GM23338 (cell line): ENCODE measurements at regions not wholly inside any gene's neighbourhood (a gene's known extent, or its start where the extent isn't known, plus 50 kb on each side); places are given as distances from the start of the nearest gene placed in this dataset.

Experiments used
- CREB1 ChIP-seq: fragments of 250-450 bp; sonication (Bioruptor Pico); IDR thresholded peaks from 2 replicates; pipeline ENCODE4 v1.5.0; 2020; ENCODE audit warnings: low read depth, mild to moderate bottlenecking, moderate library complexity
- EZH2 ChIP-seq: fragments of 200-600 bp; sonication (generic); IDR thresholded peaks from one replicate; pipeline ENCODE4 v1.8.0; 2017; ENCODE audit warnings: antibody characterized with exemption, mild to moderate bottlenecking, low read depth; ENCODE audit not compliant: unreplicated experiment
- EZH2phosphoT487 ChIP-seq: fragments of 200-600 bp; sonication (generic); IDR thresholded peaks from one replicate; pipeline ENCODE4 v1.8.1; 2018; ENCODE audit warnings: antibody characterized with exemption; ENCODE audit not compliant: unreplicated experiment
- JUNB ChIP-seq: IDR thresholded peaks from one replicate; pipeline ENCODE4 v1.6.1; 2016; ENCODE audit warnings: antibody characterized with exemption; ENCODE audit not compliant: unreplicated experiment
- NANOG ChIP-seq: IDR thresholded peaks from 2 replicates; pipeline ENCODE4 v1.6.1; 2016; ENCODE audit warnings: antibody characterized with exemption, borderline replicate concordance
- POLR2AphosphoS5 ChIP-seq: IDR thresholded peaks from 2 replicates; pipeline ENCODE4 v1.6.1; 2016; ENCODE audit warnings: antibody characterized with exemption, low read depth
- STAT1 ChIP-seq: IDR thresholded peaks from one replicate; pipeline ENCODE4 v1.6.1; 2016; ENCODE audit warnings: antibody characterized with exemption; ENCODE audit not compliant: unreplicated experiment
- ZNF114 ChIP-seq: fragments of 250-450 bp; sonication (Bioruptor Pico); IDR thresholded peaks from 2 replicates; pipeline ENCODE4 v1.5.0; 2020; ENCODE audit warnings: mild to moderate bottlenecking, moderate library complexity
- ZNF331 ChIP-seq: fragments of 250-450 bp; sonication (Bioruptor Pico); IDR thresholded peaks from 2 replicates; pipeline ENCODE4 v1.5.0; 2020; ENCODE audit warnings: low read depth, mild to moderate bottlenecking, moderate library complexity
- TF ChIP-seq, protein P1 (sequence below), 2 experiments: fragments of 200-600 bp in 1 of 2; sonication (generic) in 1 of 2; conservative IDR thresholded peaks; 2 replicates each; pipeline versions ENCODE4 v1.5.1 to v1.6.1; 2016 to 2017; ENCODE audit warnings: antibody characterized with exemption in 2 of 2, low read depth in 2 of 2, mild to moderate bottlenecking in 2 of 2, moderate library complexity in 1 of 2
- TF ChIP-seq, protein P2 (sequence below): IDR thresholded peaks from one replicate; pipeline ENCODE4 v1.6.1; 2018; ENCODE audit warnings: antibody characterized with exemption; ENCODE audit not compliant: unreplicated experiment
- TF ChIP-seq, protein P3 (sequence below): IDR thresholded peaks from 2 replicates; pipeline ENCODE4 v1.6.1; 2016; ENCODE audit warnings: antibody characterized with exemption
- TF ChIP-seq, protein P4 (sequence below): fragments of 250-450 bp; sonication (Bioruptor Pico); IDR thresholded peaks from 2 replicates; pipeline ENCODE4 v1.5.0; 2020; ENCODE audit warnings: mild to moderate bottlenecking, moderate library complexity

DNA sequence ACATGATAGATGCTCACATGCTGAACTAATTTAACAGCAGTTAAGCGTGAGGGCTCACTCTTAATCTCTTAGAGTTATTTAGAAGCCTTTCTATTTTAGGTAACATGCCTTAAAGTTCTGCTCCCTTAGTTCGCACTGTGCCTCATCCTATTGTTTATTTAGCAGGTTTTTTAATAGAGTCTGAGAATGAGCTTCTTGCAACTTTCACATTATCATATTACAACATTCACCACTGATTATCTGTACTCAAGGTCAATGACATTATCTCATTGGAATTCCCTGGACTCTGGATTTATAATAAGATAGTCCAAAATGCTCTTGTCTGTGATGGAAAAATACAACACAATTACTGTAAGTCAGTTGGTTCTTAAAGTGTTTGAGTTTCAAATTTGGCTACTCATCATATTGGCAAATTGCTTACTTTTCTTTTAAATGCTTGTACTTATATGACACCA lies 183.6 kb upstream of the SLC38A2 start:
- TF ChIP-seq, protein P1, sequence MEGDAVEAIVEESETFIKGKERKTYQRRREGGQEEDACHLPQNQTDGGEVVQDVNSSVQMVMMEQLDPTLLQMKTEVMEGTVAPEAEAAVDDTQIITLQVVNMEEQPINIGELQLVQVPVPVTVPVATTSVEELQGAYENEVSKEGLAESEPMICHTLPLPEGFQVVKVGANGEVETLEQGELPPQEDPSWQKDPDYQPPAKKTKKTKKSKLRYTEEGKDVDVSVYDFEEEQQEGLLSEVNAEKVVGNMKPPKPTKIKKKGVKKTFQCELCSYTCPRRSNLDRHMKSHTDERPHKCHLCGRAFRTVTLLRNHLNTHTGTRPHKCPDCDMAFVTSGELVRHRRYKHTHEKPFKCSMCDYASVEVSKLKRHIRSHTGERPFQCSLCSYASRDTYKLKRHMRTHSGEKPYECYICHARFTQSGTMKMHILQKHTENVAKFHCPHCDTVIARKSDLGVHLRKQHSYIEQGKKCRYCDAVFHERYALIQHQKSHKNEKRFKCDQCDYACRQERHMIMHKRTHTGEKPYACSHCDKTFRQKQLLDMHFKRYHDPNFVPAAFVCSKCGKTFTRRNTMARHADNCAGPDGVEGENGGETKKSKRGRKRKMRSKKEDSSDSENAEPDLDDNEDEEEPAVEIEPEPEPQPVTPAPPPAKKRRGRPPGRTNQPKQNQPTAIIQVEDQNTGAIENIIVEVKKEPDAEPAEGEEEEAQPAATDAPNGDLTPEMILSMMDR (conservative IDR thresholded peaks at IDR 0.05; ENCODE audit: low read depth in 2 of 2): no peak
- TF ChIP-seq POLR2AphosphoS5 (no peak), EZH2phosphoT487 (no peak), CREB1 (no peak), EZH2 (no peak), ZNF114 (no peak), JUNB (no peak), ZNF331 (no peak), STAT1 (no peak), NANOG (no peak)
- TF ChIP-seq, protein P2, sequence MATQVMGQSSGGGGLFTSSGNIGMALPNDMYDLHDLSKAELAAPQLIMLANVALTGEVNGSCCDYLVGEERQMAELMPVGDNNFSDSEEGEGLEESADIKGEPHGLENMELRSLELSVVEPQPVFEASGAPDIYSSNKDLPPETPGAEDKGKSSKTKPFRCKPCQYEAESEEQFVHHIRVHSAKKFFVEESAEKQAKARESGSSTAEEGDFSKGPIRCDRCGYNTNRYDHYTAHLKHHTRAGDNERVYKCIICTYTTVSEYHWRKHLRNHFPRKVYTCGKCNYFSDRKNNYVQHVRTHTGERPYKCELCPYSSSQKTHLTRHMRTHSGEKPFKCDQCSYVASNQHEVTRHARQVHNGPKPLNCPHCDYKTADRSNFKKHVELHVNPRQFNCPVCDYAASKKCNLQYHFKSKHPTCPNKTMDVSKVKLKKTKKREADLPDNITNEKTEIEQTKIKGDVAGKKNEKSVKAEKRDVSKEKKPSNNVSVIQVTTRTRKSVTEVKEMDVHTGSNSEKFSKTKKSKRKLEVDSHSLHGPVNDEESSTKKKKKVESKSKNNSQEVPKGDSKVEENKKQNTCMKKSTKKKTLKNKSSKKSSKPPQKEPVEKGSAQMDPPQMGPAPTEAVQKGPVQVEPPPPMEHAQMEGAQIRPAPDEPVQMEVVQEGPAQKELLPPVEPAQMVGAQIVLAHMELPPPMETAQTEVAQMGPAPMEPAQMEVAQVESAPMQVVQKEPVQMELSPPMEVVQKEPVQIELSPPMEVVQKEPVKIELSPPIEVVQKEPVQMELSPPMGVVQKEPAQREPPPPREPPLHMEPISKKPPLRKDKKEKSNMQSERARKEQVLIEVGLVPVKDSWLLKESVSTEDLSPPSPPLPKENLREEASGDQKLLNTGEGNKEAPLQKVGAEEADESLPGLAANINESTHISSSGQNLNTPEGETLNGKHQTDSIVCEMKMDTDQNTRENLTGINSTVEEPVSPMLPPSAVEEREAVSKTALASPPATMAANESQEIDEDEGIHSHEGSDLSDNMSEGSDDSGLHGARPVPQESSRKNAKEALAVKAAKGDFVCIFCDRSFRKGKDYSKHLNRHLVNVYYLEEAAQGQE: no peak
- TF ChIP-seq, protein P3, sequence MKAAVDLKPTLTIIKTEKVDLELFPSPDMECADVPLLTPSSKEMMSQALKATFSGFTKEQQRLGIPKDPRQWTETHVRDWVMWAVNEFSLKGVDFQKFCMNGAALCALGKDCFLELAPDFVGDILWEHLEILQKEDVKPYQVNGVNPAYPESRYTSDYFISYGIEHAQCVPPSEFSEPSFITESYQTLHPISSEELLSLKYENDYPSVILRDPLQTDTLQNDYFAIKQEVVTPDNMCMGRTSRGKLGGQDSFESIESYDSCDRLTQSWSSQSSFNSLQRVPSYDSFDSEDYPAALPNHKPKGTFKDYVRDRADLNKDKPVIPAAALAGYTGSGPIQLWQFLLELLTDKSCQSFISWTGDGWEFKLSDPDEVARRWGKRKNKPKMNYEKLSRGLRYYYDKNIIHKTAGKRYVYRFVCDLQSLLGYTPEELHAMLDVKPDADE: no peak
- TF ChIP-seq, protein P4, sequence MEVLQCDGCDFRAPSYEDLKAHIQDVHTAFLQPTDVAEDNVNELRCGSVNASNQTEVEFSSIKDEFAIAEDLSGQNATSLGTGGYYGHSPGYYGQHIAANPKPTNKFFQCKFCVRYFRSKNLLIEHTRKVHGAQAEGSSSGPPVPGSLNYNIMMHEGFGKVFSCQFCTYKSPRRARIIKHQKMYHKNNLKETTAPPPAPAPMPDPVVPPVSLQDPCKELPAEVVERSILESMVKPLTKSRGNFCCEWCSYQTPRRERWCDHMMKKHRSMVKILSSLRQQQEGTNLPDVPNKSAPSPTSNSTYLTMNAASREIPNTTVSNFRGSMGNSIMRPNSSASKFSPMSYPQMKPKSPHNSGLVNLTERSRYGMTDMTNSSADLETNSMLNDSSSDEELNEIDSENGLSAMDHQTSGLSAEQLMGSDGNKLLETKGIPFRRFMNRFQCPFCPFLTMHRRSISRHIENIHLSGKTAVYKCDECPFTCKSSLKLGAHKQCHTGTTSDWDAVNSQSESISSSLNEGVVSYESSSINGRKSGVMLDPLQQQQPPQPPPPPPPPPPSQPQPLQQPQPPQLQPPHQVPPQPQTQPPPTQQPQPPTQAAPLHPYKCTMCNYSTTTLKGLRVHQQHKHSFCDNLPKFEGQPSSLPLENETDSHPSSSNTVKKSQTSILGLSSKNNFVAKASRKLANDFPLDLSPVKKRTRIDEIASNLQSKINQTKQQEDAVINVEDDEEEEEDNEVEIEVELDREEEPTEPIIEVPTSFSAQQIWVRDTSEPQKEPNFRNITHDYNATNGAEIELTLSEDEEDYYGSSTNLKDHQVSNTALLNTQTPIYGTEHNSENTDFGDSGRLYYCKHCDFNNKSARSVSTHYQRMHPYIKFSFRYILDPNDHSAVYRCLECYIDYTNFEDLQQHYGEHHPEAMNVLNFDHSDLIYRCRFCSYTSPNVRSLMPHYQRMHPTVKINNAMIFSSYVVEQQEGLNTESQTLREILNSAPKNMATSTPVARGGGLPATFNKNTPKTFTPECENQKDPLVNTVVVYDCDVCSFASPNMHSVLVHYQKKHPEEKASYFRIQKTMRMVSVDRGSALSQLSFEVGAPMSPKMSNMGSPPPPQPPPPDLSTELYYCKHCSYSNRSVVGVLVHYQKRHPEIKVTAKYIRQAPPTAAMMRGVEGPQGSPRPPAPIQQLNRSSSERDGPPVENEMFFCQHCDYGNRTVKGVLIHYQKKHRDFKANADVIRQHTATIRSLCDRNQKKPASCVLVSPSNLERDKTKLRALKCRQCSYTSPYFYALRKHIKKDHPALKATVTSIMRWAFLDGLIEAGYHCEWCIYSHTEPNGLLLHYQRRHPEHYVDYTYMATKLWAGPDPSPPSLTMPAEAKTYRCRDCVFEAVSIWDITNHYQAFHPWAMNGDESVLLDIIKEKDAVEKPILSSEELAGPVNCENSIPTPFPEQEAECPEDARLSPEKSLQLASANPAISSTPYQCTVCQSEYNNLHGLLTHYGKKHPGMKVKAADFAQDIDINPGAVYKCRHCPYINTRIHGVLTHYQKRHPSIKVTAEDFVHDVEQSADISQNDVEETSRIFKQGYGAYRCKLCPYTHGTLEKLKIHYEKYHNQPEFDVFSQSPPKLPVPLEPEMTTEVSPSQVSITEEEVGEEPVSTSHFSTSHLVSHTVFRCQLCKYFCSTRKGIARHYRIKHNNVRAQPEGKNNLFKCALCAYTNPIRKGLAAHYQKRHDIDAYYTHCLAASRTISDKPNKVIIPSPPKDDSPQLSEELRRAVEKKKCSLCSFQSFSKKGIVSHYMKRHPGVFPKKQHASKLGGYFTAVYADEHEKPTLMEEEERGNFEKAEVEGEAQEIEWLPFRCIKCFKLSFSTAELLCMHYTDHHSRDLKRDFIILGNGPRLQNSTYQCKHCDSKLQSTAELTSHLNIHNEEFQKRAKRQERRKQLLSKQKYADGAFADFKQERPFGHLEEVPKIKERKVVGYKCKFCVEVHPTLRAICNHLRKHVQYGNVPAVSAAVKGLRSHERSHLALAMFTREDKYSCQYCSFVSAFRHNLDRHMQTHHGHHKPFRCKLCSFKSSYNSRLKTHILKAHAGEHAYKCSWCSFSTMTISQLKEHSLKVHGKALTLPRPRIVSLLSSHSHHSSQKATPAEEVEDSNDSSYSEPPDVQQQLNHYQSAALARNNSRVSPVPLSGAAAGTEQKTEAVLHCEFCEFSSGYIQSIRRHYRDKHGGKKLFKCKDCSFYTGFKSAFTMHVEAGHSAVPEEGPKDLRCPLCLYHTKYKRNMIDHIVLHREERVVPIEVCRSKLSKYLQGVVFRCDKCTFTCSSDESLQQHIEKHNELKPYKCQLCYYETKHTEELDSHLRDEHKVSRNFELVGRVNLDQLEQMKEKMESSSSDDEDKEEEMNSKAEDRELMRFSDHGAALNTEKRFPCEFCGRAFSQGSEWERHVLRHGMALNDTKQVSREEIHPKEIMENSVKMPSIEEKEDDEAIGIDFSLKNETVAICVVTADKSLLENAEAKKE (CRISPR knock-in tag): no peak
